GM19455 (cell line): ENCODE measurements at regions not wholly inside any gene's neighbourhood (a gene's known extent, or its start where the extent isn't known, plus 50 kb on each side); places are given as distances from the start of the nearest gene placed in this dataset.
"Not testable (repeated sequence)": the region's sequence is repeated elsewhere in the genome, so short reads cannot be mapped to it uniquely, and the experiment has no call there.

ENCODE experiments used
- ATAC-seq: cut with Tn5 transposase; IDR thresholded peaks from one replicate; pipeline ENCODE4 v1.9.1; 2021; ENCODE audit not compliant: unreplicated experiment

GRCh38 chr7:19377611-19378344 lies 232.6 kb upstream of the FERD3L start:
- no peak for ATAC-seq

GRCh38 chr7:19376538-19376937 lies 231.3 kb upstream of the FERD3L start:
- ATAC-seq, result no peak

- ATAC-seq, result no peak
Measured at GRCh38 chr7:19375976-19376375, 230.8 kb upstream of the FERD3L start.

- ATAC-seq, result no peak
Measured at GRCh38 chr7:19373334-19373733, 228.1 kb upstream of the FERD3L start.

GRCh38 chr7:19369806-19370205 lies 224.6 kb upstream of the FERD3L start:
- no peak for ATAC-seq

- no peak for ATAC-seq
Measured at GRCh38 chr7:19369182-19369581, 224.0 kb upstream of the FERD3L start.

- ATAC-seq, result no peak
Measured at GRCh38 chr7:19368491-19368925, 223.3 kb upstream of the FERD3L start.

- ATAC-seq, result no peak
Measured at GRCh38 chr7:19364950-19365349, 219.7 kb upstream of the FERD3L start.

GRCh38 chr7:19362099-19362498 lies 216.9 kb upstream of the FERD3L start:
- no peak for ATAC-seq

GRCh38 chr7:19353180-19353579 lies 208.0 kb upstream of the FERD3L start:
- ATAC-seq, result no peak

GRCh38 chr7:19352305-19352695 lies 207.1 kb upstream of the FERD3L start:
- ATAC-seq, result no peak

GRCh38 chr7:19351341-19352304 lies 206.4 kb upstream of the FERD3L start:
- ATAC-seq, result no peak

GRCh38 chr7:19339512-19339911 lies 194.3 kb upstream of the FERD3L start:
- ATAC-seq, result no peak

- ATAC-seq, result not testable (repeated sequence)
Measured at GRCh38 chr7:19338512-19338911, 193.3 kb upstream of the FERD3L start.

GRCh38 chr7:19336836-19337383 lies 191.7 kb upstream of the FERD3L start:
- ATAC-seq, result no peak

GRCh38 chr7:19333706-19334105 lies 188.5 kb upstream of the FERD3L start:
- no peak for ATAC-seq

GRCh38 chr7:19327018-19327417 lies 181.8 kb upstream of the FERD3L start:
- no peak for ATAC-seq

GRCh38 chr7:19322002-19322401 lies 176.8 kb upstream of the FERD3L start:
- ATAC-seq, result no peak

- no peak for ATAC-seq
Measured at GRCh38 chr7:19318287-19318686, 173.1 kb upstream of the FERD3L start.

GRCh38 chr7:19317461-19317860 lies 172.2 kb upstream of the FERD3L start:
- no peak for ATAC-seq

GRCh38 chr7:19312416-19312815 lies 167.2 kb upstream of the FERD3L start:
- no peak for ATAC-seq

GRCh38 chr7:19307554-19307953 lies 162.3 kb upstream of the FERD3L start:
- no peak for ATAC-seq
